ENCODE measurements at regions not wholly inside any gene's neighbourhood (a gene's known extent, or its start where the extent isn't known, plus 50 kb on each side); places are given as distances from the start of the nearest gene placed in this dataset.
"Not testable (repeated sequence)": the region's sequence is repeated elsewhere in the genome, so short reads cannot be mapped to it uniquely, and the experiment has no call there.

GRCh38 chr10:84860855-84861254, 532.5 kb downstream of the CCSER2 start:
- H3K9me3 ChIP-seq = no peaks in the 10 kb centered on the region
- no peak overlapping the region for H3K4me3 ChIP-seq
- no peaks in the 10 kb centered on the region for H3K27me3 ChIP-seq
- TF ChIP-seq, protein P1, sequence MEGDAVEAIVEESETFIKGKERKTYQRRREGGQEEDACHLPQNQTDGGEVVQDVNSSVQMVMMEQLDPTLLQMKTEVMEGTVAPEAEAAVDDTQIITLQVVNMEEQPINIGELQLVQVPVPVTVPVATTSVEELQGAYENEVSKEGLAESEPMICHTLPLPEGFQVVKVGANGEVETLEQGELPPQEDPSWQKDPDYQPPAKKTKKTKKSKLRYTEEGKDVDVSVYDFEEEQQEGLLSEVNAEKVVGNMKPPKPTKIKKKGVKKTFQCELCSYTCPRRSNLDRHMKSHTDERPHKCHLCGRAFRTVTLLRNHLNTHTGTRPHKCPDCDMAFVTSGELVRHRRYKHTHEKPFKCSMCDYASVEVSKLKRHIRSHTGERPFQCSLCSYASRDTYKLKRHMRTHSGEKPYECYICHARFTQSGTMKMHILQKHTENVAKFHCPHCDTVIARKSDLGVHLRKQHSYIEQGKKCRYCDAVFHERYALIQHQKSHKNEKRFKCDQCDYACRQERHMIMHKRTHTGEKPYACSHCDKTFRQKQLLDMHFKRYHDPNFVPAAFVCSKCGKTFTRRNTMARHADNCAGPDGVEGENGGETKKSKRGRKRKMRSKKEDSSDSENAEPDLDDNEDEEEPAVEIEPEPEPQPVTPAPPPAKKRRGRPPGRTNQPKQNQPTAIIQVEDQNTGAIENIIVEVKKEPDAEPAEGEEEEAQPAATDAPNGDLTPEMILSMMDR (IDR thresholded peaks at IDR 0.05) = no peak
- H3K4me1 ChIP-seq = no peaks in the 10 kb centered on the region
- H3K27ac ChIP-seq = no peak overlapping the region
- no peaks in the 10 kb centered on the region for H3K36me3 ChIP-seq
- DNase-seq (ENCODE audit: low spot score) = no peak

DNA sequence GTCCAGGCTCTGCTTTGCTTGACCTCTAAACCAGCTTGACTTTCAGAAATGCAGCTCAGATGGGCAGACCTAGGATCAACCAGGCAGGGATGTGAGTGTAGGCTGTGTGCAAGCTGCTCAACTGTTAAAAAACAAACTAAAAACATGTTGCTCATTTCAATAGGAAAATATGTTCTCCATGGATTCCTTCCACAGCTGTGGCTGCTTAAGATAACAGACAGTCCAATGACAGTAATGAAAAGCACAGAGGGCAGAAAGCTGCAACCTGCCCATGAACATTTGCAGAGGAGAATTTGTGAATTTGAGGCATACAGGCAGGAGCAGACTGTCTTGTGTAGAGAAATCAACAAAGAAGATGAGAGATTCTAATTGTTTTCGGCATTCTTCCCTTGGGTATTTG, 534.2 kb downstream of the CCSER2 start:
- no peaks in the 10 kb centered on the region for H3K4me1 ChIP-seq
- DNase-seq (ENCODE audit: low spot score) = no peak
- TF ChIP-seq, protein P1 (IDR thresholded peaks at IDR 0.05) = no peak
- no peaks in the 10 kb centered on the region for H3K36me3 ChIP-seq
- H3K27ac ChIP-seq = no peak overlapping the region
- no peaks in the 10 kb centered on the region for H3K9me3 ChIP-seq
- H3K4me3 ChIP-seq = no peak overlapping the region
- H3K27me3 ChIP-seq = no peaks in the 10 kb centered on the region

- no peak for DNase-seq (ENCODE audit: low spot score)
- no peaks in the 10 kb centered on the region for H3K27me3 ChIP-seq
- TF ChIP-seq, protein P1 (IDR thresholded peaks at IDR 0.05) = no peak
Measured at GRCh38 chr10:84863675-84864074, 535.3 kb downstream of the CCSER2 start.

GRCh38 chr10:84876116-84876999, 548.0 kb downstream of the CCSER2 start:
- no peak overlapping the region for H3K4me3 ChIP-seq
- no peaks in the 10 kb centered on the region for H3K9me3 ChIP-seq
- H3K4me1 ChIP-seq = no peaks in the 10 kb centered on the region
- TF ChIP-seq, protein P1 (IDR thresholded peaks at IDR 0.05) = no peak
- no peaks in the 10 kb centered on the region for H3K36me3 ChIP-seq
- H3K27ac ChIP-seq = no peak overlapping the region
- no peaks in the 10 kb centered on the region for H3K27me3 ChIP-seq
- DNase-seq (ENCODE audit: low spot score) = no peak

More at GRCh38 chr10:84863675-84864074, 535.3 kb downstream of the CCSER2 start:
- no peaks in the 10 kb centered on the region for H3K36me3 ChIP-seq
- H3K27ac ChIP-seq = no peak overlapping the region
- no peaks in the 10 kb centered on the region for H3K9me3 ChIP-seq
- H3K4me3 ChIP-seq = no peak overlapping the region
- no peaks in the 10 kb centered on the region for H3K4me1 ChIP-seq

DNA sequence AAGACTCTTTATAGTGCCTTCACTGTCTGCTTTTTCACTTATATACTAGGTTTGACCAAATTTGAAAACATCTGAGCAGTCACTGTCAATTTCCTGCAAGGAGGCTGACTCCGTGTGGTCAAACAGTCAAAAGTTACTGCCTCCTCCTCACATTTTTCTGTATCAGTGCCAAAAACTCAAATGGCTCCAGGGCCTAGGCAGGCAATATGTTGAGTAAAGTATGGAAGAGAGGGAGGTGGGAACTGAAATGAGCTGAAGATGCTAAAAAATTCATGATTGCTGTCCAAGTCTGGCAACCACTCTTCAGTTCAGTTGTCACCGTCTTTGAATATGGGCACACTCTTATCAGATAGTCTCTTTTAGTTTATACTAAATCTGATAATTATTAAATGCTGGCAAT, 551.6 kb downstream of the CCSER2 start:
- Histone ChIP-seq H3K9me3 (no peaks in the 10 kb centered on the region), H3K27me3 (no peaks in the 10 kb centered on the region), H3K4me3 (no peak overlapping the region), H3K36me3 (no peaks in the 10 kb centered on the region), H3K27ac (no peak overlapping the region), H3K4me1 (no peaks in the 10 kb centered on the region)
- TF ChIP-seq, protein P1 (IDR thresholded peaks at IDR 0.05) = no peak
- no peak for DNase-seq (ENCODE audit: low spot score)

- DNase-seq (ENCODE audit: low spot score); H3K27me3 ChIP-seq; H3K36me3 ChIP-seq; H3K9me3 ChIP-seq; H3K4me3 ChIP-seq; H3K27ac ChIP-seq; H3K4me1 ChIP-seq: not testable (repeated sequence)
Measured at GRCh38 chr10:84881696-84882095, 553.3 kb downstream of the CCSER2 start.

Data from right atrium auricular region (tissue), 2 donors.